RCC 7860 (cell line): ENCODE measurements at regions not wholly inside any gene's neighbourhood (a gene's known extent, or its start where the extent isn't known, plus 50 kb on each side); places are given as distances from the start of the nearest gene placed in this dataset.

ENCODE experiments used
- DNase-seq: peaks from one replicate; pipeline ENCODE4 v3.0.0-alpha.2; 2015; ENCODE audit warnings: low spot score
- FAIRE-seq: peaks from 2 replicates; lab custom pipeline; 2012; peaks lifted over from hg19 to GRCh38; lab: Jason Lieb, UNC

GRCh38 chr14:42565556-42565955 lies 958.9 kb downstream of the LRFN5 start:
- DNase-seq (no peak), FAIRE-seq (no peak)

GRCh38 chr14:42563313-42563712 lies 956.6 kb downstream of the LRFN5 start:
- FAIRE-seq (no peak), DNase-seq (no peak)

DNA sequence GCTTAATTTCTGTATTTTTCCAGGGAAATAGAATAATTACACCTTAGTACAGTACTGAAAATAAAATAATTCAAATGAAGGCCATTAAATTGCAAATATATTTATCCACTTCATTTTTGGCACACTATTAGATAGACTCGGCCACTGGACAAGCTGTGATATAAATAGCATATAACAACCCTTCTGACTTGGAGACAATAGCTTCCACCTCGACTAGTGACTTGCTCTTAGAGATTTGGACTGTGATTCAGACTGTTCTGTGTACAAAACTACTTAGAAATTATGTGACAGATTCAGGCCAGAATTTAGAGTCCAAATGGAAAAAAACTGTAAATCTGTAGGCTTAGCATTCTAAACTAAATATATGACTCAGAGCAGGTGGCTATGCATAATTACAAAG lies 949.9 kb downstream of the LRFN5 start:
- DNase-seq (no peak), FAIRE-seq (no peak)

GRCh38 chr14:42555365-42555764 lies 948.7 kb downstream of the LRFN5 start:
- no peak for DNase-seq
- FAIRE-seq: no peak

DNA sequence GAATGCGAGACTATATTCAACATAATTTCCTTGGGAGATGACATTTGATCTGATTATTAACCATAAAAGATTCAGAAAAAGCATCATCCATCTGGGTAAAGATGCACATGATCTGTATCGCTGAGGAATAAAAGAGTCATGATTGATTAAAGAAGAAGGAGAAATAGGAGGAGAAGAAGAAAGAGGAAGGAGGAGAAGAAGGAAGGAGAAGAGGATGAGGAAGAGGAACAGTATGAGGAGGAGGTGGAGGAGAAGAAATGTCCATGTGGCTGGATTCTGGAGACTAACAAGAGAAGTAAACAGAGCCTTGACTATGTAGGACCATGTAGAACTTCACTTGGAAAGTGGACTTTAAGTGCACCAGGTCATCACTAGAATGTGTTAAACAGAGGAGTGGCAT lies 947.4 kb downstream of the LRFN5 start:
- no peak for DNase-seq
- FAIRE-seq: no peak

DNA sequence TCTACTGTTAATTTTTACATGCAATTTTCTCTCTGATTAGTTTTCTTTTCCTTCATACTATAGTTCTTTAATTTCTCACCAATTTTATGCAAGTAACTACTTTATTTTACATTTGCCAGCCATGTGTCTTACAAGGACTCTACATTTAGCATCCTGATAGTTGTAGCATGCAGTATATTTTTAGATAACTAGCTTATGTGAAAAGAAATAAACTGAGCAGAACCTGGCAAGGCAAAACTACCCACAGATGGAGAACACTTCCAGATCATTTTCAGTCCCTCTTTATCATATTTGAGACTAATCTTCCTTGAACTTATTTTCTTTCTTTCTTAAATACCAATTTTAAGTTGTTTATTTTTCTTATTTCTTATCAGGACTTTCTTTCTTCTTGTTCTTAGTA lies 943.6 kb downstream of the LRFN5 start:
- FAIRE-seq: no peak
- DNase-seq: no peak

DNA sequence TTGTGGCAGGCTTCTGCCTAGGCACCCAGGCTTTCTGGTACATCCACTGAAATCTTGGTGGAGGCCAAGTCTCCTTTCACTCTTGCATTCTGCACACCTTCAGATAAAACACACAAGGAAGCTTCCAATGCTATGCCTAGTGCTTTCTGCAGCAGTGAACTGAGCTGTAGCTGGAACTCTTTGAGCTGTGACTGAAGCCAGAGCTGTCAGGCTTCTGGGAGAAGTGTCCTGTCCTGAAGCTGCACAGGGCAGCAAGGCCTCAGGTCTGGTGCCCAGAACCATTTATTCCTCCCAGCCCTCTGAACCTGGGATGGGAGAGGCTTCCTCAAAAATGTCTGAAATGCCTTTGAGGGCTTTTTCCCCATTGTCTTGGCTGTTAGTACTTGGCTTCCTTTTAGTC lies 941.7 kb downstream of the LRFN5 start:
- FAIRE-seq: no peak
- no peak for DNase-seq

DNA sequence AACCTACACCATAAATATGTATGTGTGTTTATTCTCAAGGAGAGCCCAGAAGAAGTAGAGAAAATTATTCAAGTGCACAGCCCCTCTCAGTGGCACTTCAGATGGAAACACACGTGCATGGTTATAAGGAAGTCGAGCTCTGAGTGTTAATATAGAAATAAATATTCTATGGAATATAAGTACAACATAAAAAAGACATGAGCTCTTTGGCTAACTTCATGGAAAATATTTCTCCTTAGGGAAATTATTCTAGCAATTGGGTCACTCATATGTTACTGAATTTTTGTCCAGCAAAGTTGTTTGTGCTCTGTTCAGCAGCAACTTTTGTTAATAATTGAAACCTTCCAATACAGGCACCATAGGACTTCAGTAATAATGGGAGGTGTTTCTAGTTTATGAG lies 939.0 kb downstream of the LRFN5 start:
- DNase-seq (no peak), FAIRE-seq (no peak)

GRCh38 chr14:42541535-42542001 lies 934.9 kb downstream of the LRFN5 start:
- DNase-seq (peak; percentile 5), FAIRE-seq (no peak)

- DNase-seq (no peak), FAIRE-seq (no peak)
Observed at GRCh38 chr14:42535397-42535796, 928.7 kb downstream of the LRFN5 start.

- FAIRE-seq (no peak), DNase-seq (no peak)
Observed at GRCh38 chr14:42533476-42533875, 926.8 kb downstream of the LRFN5 start.

DNA sequence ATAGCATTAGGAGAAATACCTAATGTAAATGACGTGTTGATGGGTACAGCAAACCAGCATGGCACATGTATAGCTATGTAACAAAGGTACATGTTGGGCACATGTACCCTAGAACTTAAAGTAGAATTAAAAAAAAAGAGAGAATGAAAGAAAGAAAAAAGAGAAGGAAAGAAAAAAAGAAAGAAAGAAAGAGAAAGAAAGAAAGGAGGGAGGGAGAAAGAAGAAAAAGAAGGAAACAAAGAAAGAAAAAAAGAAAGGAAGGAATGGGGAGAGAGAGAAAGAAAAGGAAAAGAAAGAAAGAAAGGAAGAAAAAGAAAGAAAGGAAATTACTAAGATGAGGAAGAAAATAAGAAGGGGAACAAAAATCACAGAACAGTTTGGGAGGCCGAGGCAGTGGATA lies 925.5 kb downstream of the LRFN5 start:
- DNase-seq (no peak), FAIRE-seq (no peak)

GRCh38 chr14:42527141-42527540 lies 920.5 kb downstream of the LRFN5 start:
- DNase-seq (no peak), FAIRE-seq (no peak)

DNA sequence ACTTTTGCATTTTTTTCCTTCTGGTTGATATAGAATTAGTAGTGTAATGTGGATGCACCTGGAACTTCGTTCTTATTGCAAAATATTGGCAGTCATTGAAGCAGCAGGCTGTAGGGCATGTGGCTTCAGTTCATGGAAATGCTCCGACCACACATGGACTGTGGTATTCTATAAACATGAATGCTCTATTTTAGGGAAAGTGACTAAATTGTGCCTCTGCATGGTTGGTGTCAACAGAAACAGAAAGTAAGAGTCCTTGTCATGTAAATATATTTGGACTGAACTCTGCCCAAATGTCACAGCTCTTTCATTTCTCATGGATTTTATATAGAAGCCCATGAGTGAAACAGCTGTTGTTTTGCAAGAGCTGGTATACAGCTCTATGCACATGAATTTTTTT lies 917.0 kb downstream of the LRFN5 start:
- no peak for DNase-seq
- no peak for FAIRE-seq

DNA sequence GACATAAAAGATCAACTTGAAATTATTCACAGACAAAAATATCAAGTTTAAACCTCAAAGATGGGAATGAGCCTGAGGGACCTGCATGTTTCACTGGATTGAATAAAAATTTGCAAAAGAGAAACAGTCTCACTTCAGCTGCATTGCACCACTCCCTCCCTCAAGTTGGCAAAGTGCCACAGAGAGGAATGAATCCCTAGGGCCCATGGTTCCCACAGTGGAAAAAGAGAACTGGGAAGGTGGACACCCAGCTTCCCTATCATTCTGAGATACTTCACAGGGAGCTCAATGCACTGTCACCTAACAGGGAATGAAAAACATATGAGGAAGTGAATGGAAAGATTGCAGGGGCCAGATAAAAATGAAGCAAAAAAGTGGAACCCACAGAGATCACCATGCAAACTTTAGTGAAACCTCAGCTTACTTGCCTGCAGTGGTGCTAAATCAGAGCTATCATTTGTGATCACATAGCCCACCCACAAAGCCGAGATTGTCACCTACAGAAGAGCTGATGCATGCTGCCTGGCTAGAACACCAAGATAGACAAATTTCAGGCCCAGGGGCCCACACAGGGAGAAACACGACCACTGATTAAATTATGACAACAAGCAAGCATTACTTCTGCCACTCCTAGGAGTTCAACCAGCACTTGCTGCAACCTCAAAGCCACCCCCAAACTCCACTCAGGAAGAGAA lies 911.3 kb downstream of the LRFN5 start:
- no peak for DNase-seq
- FAIRE-seq: no peak

DNA sequence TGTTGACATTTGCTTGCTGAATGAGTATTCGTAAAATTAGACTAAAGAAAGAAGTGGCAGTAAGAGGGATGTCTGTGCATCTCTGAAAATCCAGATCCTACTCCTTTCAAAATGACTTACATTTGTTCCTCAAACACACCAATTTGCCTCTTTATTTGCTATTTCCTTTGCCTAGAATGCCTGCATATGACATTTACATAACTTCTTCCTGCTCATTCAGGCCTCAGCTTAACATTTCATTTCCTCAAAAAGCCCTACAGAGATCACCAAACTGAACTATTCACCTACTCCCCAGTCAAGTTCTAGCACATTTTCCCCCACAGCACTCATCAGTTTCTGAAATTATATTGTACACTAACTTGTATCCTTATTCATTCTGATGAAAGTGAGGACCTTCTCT lies 907.2 kb downstream of the LRFN5 start:
- DNase-seq: no peak
- FAIRE-seq: no peak

DNA sequence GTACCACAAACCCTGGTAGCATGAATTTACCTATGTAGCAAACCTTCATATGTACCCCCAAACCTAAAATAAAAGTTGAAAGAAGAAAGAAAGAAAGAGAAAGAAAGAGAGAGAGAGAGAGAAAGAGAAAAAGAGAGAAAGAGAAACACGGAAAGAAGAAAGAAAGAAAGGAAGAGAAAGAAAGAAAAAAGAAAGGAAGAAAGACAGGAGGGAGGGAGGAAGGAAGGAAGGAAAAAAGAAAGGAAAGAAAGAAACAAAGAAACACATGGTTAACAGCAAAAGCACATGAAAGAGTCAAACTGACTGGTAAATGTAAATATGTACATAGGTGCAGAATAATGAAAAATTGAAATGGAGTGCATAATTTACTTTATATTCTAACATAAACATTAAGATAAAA lies 903.4 kb downstream of the LRFN5 start:
- DNase-seq (no peak), FAIRE-seq (no peak)

DNA sequence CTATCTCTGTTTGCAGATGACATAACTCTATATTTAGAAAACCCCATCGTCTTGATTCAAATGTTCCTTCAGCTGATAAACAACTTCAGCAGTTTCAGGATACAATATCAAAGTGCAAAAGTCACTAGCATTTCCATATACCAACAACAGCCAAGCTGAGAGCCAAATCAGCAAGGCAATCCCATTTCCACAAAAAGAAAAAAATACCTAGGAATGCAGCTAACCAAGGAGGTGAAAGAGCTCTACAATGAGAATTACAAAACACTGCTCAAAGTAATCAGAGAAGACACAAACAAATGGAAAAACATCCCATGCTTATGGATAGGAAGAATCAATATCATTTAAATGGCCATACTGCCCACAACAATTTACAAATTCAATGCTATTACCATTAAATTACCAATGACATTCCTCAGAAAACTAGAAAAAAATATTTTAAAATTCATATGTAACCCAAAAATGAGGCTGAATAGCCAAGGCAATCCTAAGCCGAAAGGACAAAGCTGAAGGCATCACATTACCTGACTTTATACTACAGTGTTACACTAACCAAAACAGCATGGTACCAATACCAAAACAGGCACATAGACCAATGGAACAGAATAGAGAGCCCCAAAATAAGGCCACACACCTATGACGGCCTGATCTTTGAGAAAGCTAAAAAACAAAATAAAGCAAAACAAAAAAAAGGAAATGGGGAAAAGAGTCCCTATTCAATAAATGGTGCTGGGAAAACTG lies 901.7 kb downstream of the LRFN5 start:
- DNase-seq (no peak), FAIRE-seq (no peak)

DNA sequence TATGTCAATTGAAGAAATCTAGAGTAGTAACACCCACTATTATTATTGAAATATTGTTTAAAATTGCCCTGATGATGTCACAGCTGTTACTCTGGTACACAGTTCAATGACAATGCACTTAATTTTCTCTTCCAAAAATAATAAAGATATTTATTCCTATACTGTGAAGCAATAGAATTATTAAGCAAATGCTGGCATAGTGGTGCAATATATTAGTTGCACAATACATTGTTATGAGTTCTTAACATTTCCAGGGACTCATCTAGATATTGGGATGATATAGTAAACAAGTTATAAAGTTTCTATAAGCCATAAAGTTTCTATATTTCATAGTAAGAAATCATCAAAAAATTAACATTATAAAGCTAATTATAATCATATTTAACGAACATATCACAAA lies 897.8 kb downstream of the LRFN5 start:
- DNase-seq (no peak), FAIRE-seq (no peak)

DNA sequence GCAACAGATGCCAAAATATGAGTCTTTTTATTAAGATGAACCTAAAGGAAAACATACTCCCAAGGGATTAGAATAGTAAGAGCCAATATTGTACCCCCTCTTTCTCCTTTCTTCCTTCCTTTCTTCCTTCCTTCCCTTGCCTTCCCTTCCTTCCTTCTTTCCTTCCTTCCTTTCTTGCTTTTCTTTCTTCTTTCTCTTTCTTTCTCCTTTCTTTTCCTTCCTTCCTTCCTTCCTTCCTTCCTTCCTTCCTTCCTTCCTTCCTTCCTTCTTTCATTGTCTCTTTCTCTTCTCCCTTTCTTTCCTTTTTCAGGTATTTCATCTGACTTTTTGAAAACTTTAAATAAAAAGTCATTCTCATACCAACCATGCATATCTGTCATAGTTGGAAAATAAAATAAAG lies 892.5 kb downstream of the LRFN5 start:
- no peak for FAIRE-seq
- DNase-seq: no peak

GRCh38 chr14:42490536-42490935 lies 883.9 kb downstream of the LRFN5 start:
- FAIRE-seq: no peak

DNA sequence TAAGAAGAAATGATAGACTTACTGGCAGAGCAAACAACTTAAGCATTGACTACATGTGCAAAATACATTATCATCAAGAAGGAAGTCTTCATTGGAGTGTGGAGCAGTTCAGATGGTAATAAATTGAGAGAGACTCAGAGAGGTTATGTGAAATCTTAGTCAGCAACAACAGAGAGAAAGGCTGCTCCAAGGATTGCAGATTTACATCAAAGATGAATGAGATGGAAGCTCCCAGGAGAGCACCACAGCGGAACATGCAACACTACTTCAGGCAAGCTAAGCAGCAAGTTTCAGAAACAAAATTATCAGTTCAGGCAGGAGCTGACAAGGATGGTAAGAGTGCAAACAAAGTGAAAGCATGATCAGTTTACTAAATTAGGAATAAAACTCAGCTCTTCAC lies 882.3 kb downstream of the LRFN5 start:
- FAIRE-seq: no peak
- no peak for DNase-seq

More at GRCh38 chr14:42490536-42490935, 883.9 kb downstream of the LRFN5 start:
- DNase-seq: no peak
